Peyer's patch (tissue), 4 donors: ENCODE measurements at regions not wholly inside any gene's neighbourhood (a gene's known extent, or its start where the extent isn't known, plus 50 kb on each side); places are given as distances from the start of the nearest gene placed in this dataset.

Experiments used
- POLR2A ChIP-seq, 2 donors: fragments of 450-650 bp; IDR thresholded peaks; one replicate each; pipeline ENCODE4 v1.5.1; 2017; ENCODE audit warnings: antibody characterized with exemption in 2 of 2, mild to moderate bottlenecking in 2 of 2, moderate library complexity in 2 of 2
- TF ChIP-seq, protein P1 (sequence below), 6 experiments: fragments of 450-650 bp in 4 of 6; fragments of 200-600 bp in 2 of 6; sonication (generic) in 1 of 6; IDR thresholded peaks; one replicate each; pipeline ENCODE4 v1.5.1; 2017 to 2019; ENCODE audit warnings: antibody characterized with exemption in 6 of 6, mild to moderate bottlenecking in 3 of 6, moderate library complexity in 1 of 6

DNA sequence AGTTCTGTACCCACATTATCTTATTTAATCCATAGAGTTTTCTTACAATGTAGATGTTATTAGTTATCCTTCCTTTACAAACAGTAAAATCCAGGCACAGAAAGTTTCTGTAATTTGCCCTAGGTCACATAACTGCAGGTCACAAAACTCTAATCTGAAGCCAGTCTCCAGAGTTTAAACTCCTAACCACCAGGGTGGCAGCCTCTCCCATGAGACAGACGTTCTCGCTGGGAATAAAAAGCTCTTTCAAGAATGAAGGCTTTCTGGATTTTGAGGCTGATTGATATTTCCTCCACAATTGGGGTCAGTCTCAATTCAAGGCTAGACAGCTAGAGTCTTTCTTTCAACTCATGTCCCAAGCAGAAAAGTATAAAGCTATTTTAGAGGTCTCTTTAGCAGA is 95.8 kb upstream of the PLEKHG7 start:
- TF ChIP-seq, protein P1, sequence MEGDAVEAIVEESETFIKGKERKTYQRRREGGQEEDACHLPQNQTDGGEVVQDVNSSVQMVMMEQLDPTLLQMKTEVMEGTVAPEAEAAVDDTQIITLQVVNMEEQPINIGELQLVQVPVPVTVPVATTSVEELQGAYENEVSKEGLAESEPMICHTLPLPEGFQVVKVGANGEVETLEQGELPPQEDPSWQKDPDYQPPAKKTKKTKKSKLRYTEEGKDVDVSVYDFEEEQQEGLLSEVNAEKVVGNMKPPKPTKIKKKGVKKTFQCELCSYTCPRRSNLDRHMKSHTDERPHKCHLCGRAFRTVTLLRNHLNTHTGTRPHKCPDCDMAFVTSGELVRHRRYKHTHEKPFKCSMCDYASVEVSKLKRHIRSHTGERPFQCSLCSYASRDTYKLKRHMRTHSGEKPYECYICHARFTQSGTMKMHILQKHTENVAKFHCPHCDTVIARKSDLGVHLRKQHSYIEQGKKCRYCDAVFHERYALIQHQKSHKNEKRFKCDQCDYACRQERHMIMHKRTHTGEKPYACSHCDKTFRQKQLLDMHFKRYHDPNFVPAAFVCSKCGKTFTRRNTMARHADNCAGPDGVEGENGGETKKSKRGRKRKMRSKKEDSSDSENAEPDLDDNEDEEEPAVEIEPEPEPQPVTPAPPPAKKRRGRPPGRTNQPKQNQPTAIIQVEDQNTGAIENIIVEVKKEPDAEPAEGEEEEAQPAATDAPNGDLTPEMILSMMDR (IDR thresholded peaks at IDR 0.05): no peak
- TF ChIP-seq POLR2A (IDR thresholded peaks at IDR 0.05): no peak
